ENCODE measurements at regions not wholly inside any gene's neighbourhood (a gene's known extent, or its start where the extent isn't known, plus 50 kb on each side); places are given as distances from the start of the nearest gene placed in this dataset.

DNA sequence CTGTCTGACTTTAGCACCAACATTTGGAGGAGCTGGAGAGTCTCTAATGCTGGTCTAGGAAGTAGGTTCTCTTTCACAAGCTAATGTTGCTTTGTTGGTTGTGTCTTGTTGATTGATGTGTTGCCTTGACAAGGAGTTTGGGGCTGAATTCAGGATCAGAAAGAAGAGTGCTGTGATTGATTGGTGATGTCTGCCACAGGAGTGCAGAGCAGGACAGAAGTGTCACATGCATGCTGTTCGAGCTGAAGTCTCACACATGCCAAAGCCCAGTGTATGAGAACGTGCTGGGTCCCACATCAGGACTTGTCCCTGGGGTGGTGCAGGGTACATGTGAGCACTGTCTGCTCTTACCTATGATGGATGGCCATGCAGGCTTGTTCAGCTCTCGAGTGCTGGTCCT, 694.4 kb downstream of the MATN1 start:
- no peak for DNase-seq (ENCODE audit: low read depth)
- TF ChIP-seq, protein P1, sequence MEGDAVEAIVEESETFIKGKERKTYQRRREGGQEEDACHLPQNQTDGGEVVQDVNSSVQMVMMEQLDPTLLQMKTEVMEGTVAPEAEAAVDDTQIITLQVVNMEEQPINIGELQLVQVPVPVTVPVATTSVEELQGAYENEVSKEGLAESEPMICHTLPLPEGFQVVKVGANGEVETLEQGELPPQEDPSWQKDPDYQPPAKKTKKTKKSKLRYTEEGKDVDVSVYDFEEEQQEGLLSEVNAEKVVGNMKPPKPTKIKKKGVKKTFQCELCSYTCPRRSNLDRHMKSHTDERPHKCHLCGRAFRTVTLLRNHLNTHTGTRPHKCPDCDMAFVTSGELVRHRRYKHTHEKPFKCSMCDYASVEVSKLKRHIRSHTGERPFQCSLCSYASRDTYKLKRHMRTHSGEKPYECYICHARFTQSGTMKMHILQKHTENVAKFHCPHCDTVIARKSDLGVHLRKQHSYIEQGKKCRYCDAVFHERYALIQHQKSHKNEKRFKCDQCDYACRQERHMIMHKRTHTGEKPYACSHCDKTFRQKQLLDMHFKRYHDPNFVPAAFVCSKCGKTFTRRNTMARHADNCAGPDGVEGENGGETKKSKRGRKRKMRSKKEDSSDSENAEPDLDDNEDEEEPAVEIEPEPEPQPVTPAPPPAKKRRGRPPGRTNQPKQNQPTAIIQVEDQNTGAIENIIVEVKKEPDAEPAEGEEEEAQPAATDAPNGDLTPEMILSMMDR (IDR thresholded peaks at IDR 0.05; ENCODE audit: insufficient read depth, low read depth, low read length, missing control alignments): no peak

GRCh38 chr1:30028283-30028682, 695.1 kb downstream of the MATN1 start:
- TF ChIP-seq, protein P1 (IDR thresholded peaks at IDR 0.05; ENCODE audit: insufficient read depth, low read depth, low read length, missing control alignments): no peak
- no peak overlapping the region for H3K4me3 ChIP-seq (ENCODE audit: low read length)
- no peak for DNase-seq (ENCODE audit: low read depth)

More for the DNA sequence above, 694.4 kb downstream of the MATN1 start:
- H3K4me3 ChIP-seq (ENCODE audit: low read length): no peak overlapping the region

DNA sequence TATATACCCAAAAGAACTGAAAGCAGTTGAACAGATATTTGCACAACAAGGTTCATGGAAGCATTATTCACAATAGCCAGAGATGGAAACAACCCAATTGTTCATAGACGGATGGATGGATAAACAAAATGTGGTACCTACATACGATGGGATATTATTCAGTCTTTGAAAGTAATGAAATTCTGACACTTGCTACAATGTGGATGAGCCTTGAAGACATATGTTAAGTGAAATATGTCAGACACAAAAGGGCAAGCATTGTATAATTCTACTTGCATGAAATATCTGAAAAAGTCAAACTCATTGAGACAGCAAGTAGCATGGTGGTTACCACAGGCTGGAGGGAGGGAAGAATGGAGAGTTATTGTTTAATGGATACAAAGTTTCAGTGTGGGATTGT, 696.1 kb downstream of the MATN1 start:
- DNase-seq (ENCODE audit: low read depth): no peak
- no peak overlapping the region for H3K4me3 ChIP-seq (ENCODE audit: low read length)
- TF ChIP-seq, protein P1 (IDR thresholded peaks at IDR 0.05; ENCODE audit: insufficient read depth, low read depth, low read length, missing control alignments): no peak

DNA sequence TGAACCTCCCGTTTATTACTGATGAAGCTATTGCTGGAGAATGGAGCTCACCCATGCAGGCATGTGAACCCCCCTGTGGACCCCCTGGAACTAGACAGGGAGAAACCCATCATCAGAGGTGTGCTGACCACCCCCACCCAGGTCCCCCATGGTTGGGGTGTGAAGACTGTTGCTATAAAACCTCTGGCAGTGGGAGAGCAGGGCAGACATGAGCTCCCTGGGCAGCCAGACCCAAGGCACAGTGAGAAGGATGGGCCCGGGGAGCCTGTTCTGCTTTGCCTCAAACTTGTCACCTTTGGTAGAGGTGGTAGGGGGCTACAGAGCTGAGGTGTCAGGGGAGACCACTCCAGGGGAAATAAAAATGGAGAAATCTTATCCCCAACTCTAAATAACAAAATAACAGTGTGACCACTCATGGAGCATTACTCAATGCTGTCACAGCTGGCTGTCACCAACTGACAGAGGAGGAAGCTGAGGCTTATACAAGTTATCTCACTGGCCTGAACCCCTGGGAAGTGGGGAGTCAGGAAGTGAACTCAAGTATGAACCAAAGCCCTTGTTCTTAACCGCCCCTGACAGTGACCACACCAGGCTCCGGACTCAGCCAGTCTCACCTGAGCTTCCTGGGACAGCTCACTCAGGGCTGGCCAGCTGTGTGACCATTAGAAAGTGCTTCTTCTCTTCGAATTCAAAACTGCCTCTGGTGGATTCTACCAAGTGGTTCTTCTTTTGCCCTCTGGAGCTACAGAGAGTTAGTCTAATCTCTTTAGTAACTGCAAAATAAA, 698.8 kb downstream of the MATN1 start:
- TF ChIP-seq, protein P1 (IDR thresholded peaks at IDR 0.05; ENCODE audit: insufficient read depth, low read depth, low read length, missing control alignments): no peak
- no peak for DNase-seq (ENCODE audit: low read depth)
- no peak overlapping the region for H3K4me3 ChIP-seq (ENCODE audit: low read length)

DNA sequence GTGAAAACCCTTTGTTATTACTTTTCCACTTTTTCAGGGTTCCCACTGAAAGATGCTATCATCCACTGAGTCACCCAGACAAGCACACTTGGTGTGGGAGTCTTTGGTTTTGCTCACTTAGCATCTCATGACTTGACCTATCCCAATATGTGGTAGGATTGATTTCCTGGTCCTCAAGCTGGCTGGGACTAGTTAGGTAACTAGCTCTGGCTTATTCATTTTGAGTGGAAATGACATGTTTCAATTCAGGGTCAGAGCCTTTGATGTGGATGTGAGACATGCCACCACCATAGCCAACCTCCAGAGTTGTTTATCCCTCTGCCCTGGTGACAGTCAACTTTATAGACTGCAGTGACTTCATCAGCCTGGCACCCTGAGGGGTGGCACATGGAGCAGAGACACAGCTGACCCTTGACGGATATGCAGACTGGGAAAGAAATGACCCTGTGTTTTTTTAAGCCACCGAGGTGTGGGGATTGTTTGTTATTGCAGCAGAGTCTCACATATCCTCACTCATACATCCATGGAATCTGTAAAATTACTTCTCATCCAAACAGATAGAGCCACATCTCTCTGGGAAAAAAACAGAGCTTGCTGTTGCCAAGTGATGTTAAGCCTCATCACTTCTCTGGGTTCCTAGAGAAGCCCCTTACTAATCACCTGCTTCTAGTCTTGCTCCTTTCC, 699.9 kb downstream of the MATN1 start:
- TF ChIP-seq, protein P1 (IDR thresholded peaks at IDR 0.05; ENCODE audit: insufficient read depth, low read depth, low read length, missing control alignments): no peak
- H3K4me3 ChIP-seq (ENCODE audit: low read length): no peak overlapping the region
- no peak for DNase-seq (ENCODE audit: low read depth)

GRCh38 chr1:30014031-30014430, 709.4 kb downstream of the MATN1 start:
- no peak overlapping the region for H3K4me3 ChIP-seq (ENCODE audit: low read length)
- DNase-seq (ENCODE audit: low read depth): no peak
- TF ChIP-seq, protein P1 (IDR thresholded peaks at IDR 0.05; ENCODE audit: insufficient read depth, low read depth, low read length, missing control alignments): no peak

Measured in epithelial cell of esophagus (primary cell).